ENCODE measurements at regions not wholly inside any gene's neighbourhood (a gene's known extent, or its start where the extent isn't known, plus 50 kb on each side); places are given as distances from the start of the nearest gene placed in this dataset.
"Not testable (repeated sequence)": the region's sequence is repeated elsewhere in the genome, so short reads cannot be mapped to it uniquely, and the experiment has no call there.

DNA sequence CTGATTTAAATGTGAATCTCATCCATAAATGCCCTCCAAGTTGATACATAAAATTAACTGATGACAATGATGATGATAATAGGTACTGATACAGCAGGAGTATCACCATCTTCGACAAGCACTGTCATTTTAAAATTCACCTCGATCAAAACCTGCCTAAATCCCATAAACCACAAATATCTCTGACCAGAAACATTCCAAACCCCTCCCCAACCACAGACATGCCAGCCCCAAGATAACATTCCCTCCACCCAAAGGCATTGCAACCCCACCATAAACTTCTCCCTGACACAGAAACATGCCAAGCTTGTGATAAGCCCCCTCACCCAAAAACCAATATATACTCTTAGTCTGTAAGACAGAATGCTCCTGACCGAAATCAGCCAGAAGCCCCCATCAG, 63.7 kb upstream of the WDFY3 start:
- no peak for DNase-seq (ENCODE audit: low spot score in 2 of 2)
- intact Hi-C loops (cut with DNase I; ENCODE audit: low total_unique reads) = no loop called here
- H3K27ac ChIP-seq = no peak overlapping the region
- peaks cover 8 to 16% of the 10 kb centered on the region in 2 donors for H3K9me3 ChIP-seq
- H3K4me3 ChIP-seq = no peak overlapping the region
- no peaks in the 10 kb centered on the region for H3K36me3 ChIP-seq
- no peak for TF ChIP-seq POLR2A (IDR thresholded peaks at IDR 0.05)
- TF ChIP-seq, protein P1, sequence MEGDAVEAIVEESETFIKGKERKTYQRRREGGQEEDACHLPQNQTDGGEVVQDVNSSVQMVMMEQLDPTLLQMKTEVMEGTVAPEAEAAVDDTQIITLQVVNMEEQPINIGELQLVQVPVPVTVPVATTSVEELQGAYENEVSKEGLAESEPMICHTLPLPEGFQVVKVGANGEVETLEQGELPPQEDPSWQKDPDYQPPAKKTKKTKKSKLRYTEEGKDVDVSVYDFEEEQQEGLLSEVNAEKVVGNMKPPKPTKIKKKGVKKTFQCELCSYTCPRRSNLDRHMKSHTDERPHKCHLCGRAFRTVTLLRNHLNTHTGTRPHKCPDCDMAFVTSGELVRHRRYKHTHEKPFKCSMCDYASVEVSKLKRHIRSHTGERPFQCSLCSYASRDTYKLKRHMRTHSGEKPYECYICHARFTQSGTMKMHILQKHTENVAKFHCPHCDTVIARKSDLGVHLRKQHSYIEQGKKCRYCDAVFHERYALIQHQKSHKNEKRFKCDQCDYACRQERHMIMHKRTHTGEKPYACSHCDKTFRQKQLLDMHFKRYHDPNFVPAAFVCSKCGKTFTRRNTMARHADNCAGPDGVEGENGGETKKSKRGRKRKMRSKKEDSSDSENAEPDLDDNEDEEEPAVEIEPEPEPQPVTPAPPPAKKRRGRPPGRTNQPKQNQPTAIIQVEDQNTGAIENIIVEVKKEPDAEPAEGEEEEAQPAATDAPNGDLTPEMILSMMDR (IDR thresholded peaks at IDR 0.05) = no peak
- TF ChIP-seq POLR2AphosphoS5 (IDR thresholded peaks at IDR 0.05) = no peak
- H3K27me3 ChIP-seq = no peaks in the 10 kb centered on the region
- no peaks in the 10 kb centered on the region for H3K4me1 ChIP-seq

- H3K4me3 ChIP-seq; H3K36me3 ChIP-seq; H3K27me3 ChIP-seq; DNase-seq (ENCODE audit: low spot score in 2 of 2); intact Hi-C loops (cut with DNase I; ENCODE audit: low total_unique reads); H3K27ac ChIP-seq; H3K4me1 ChIP-seq: not testable (repeated sequence)
- peaks cover 8 to 16% of the 10 kb centered on the region in 2 donors for H3K9me3 ChIP-seq
Measured at GRCh38 chr4:85033838-85034237, 67.3 kb upstream of the WDFY3 start.

GRCh38 chr4:85039526-85039925, 73.0 kb upstream of the WDFY3 start:
- intact Hi-C loops (cut with DNase I; ENCODE audit: low total_unique reads) = no loop called here
- Histone ChIP-seq H3K9me3 (peaks cover 0 to 8% of the 10 kb centered on the region in 2 donors), H3K4me1 (no peaks in the 10 kb centered on the region), H3K27me3 (no peaks in the 10 kb centered on the region), H3K27ac (no peak overlapping the region), H3K4me3 (no peak overlapping the region), H3K36me3 (no peaks in the 10 kb centered on the region)
- no peak for DNase-seq (ENCODE audit: low spot score in 2 of 2)
- TF ChIP-seq, protein P1 (IDR thresholded peaks at IDR 0.05) = no peak
- no peak for TF ChIP-seq POLR2A (IDR thresholded peaks at IDR 0.05)
- TF ChIP-seq POLR2AphosphoS5 (IDR thresholded peaks at IDR 0.05) = no peak

GRCh38 chr4:85043812-85044496, 77.5 kb upstream of the WDFY3 start:
- intact Hi-C loops (cut with DNase I; ENCODE audit: low total_unique reads); H3K27ac ChIP-seq: not testable (repeated sequence)
- H3K9me3 ChIP-seq = peaks cover 10 to 21% of the 10 kb centered on the region in 2 donors

DNA sequence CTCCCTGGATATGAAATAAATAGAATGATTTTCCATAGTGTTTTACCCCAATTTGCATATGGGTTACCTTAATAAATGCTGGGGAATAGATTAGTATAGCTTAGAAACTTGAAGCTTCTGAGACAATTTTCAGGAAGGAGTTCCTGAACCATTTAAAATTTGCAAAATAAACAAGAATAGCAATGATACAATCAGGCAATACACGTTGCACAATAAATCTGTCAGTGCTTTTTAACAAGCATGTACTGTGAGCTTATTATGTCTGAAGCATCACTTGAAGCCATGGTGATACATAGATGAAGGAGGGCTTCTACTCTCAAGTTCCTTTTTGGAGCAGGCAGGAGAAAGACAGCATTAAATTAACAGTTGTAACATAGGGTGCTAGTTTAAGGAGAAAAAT, 84.2 kb upstream of the WDFY3 start:
- H3K9me3 ChIP-seq = peaks cover 10 to 13% of the 10 kb centered on the region in 2 donors
- no peak overlapping the region for H3K27ac ChIP-seq
- TF ChIP-seq, protein P1 (IDR thresholded peaks at IDR 0.05) = no peak
- TF ChIP-seq POLR2A (IDR thresholded peaks at IDR 0.05) (no peak), POLR2AphosphoS5 (IDR thresholded peaks at IDR 0.05) (no peak)
- H3K4me1 ChIP-seq = no peaks in the 10 kb centered on the region
- intact Hi-C loops (cut with DNase I; ENCODE audit: low total_unique reads) = no loop called here
- H3K36me3 ChIP-seq = no peaks in the 10 kb centered on the region
- H3K27me3 ChIP-seq = no peaks in the 10 kb centered on the region
- no peak overlapping the region for H3K4me3 ChIP-seq
- DNase-seq (ENCODE audit: low spot score in 2 of 2) = no peak

More at GRCh38 chr4:85043812-85044496, 77.5 kb upstream of the WDFY3 start:
- H3K4me3 ChIP-seq; DNase-seq (ENCODE audit: low spot score in 2 of 2); H3K36me3 ChIP-seq; H3K27me3 ChIP-seq; H3K4me1 ChIP-seq: not testable (repeated sequence)

GRCh38 chr4:85051526-85051925, 85.0 kb upstream of the WDFY3 start:
- intact Hi-C loops (cut with DNase I; ENCODE audit: low total_unique reads) = no loop called here
- DNase-seq (ENCODE audit: low spot score in 2 of 2) = no peak
- peaks cover 6 to 7% of the 10 kb centered on the region in 2 donors for H3K9me3 ChIP-seq
- H3K4me3 ChIP-seq = no peak overlapping the region
- no peak overlapping the region for H3K27ac ChIP-seq
- no peak for TF ChIP-seq POLR2AphosphoS5 (IDR thresholded peaks at IDR 0.05)
- TF ChIP-seq, protein P1 (IDR thresholded peaks at IDR 0.05) = no peak
- no peak for TF ChIP-seq POLR2A (IDR thresholded peaks at IDR 0.05)
- no peaks in the 10 kb centered on the region for H3K27me3 ChIP-seq
- no peaks in the 10 kb centered on the region for H3K4me1 ChIP-seq
- no peaks in the 10 kb centered on the region for H3K36me3 ChIP-seq

DNA sequence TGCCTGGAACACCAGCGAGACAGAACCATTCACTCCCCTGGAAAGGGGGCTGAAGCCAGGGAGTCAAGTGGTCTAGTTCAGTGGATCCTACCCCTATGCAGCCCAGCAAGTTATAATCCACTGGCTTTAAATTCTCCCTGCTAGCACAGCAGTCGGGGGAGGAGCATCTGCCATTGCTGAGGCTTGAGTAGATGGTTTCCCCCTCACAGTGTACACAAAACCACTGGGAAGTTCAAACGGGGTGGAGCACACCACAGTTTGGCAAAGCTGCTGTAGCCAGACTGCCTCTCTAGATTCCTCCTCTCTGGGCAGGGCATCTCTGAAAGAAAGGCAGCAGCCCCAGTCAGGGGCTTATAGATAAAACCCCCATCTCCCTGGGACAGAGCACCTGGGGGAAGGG, 88.4 kb upstream of the WDFY3 start:
- intact Hi-C loops (cut with DNase I; ENCODE audit: low total_unique reads); H3K36me3 ChIP-seq; H3K4me3 ChIP-seq; H3K27me3 ChIP-seq; DNase-seq (ENCODE audit: low spot score in 2 of 2); H3K4me1 ChIP-seq; H3K27ac ChIP-seq; H3K9me3 ChIP-seq: not testable (repeated sequence)
